Cardiac fibroblast (primary cell): ENCODE measurements at regions not wholly inside any gene's neighbourhood (a gene's known extent, or its start where the extent isn't known, plus 50 kb on each side); places are given as distances from the start of the nearest gene placed in this dataset.

Experiments used
- DNase-seq, 2 donors: peaks; one replicate each; pipeline versions ENCODE4 v3.0.0 to v3.0.0-alpha.2; 2010; ENCODE audit warnings: low read depth in 2 of 2
- H3K4me3 ChIP-seq, 2 donors: replicated peaks in 1 of 2; 1 replicate in 1 of 2; 2 replicates in 1 of 2; pipeline ENCODE4 v1.5.1; 2011; ENCODE audit warnings: low read depth in 2 of 2, low read length in 2 of 2, mild to moderate bottlenecking in 2 of 2, moderate library complexity in 1 of 2
- CTCF ChIP-seq: IDR thresholded peaks from one replicate; pipeline ENCODE4 v1.5.1; 2011; ENCODE audit warnings: low read depth, mild to moderate bottlenecking, low read length, inconsistent platforms

- no peak for DNase-seq
- no peak for TF ChIP-seq CTCF
- no peak overlapping the region for H3K4me3 ChIP-seq
Measured at GRCh38 chr3:180516368-180516767, 85.6 kb upstream of the TTC14 start.

GRCh38 chr3:180523040-180523439 is 78.9 kb upstream of the TTC14 start:
- H3K4me3 ChIP-seq, result no peak overlapping the region
- DNase-seq, result no peak
- TF ChIP-seq CTCF, result no peak

DNA sequence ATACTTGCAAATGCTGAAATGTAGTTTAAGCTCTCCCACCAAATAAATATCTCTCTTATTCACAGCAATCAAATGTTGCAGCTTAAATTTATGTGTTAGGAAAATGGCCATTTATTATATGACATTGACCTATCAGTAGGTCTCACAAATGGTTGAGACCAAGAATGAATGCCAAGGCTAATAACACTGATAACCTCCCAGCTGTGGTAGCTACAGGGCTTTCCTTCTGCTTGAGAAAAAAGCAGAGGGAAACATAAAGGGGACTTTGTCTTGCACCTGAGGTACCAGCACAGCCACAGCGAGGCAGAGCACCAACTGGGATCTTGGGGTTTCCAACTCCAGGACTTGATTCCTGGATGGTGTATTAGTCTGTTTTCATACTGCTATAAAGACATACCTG is 73.1 kb upstream of the TTC14 start:
- no peak for DNase-seq
- no peak overlapping the region for H3K4me3 ChIP-seq
- TF ChIP-seq CTCF, result no peak

GRCh38 chr3:180529778-180530177 is 72.2 kb upstream of the TTC14 start:
- TF ChIP-seq CTCF, result no peak

GRCh38 chr3:180530276-180530675 is 71.7 kb upstream of the TTC14 start:
- TF ChIP-seq CTCF, result no peak
- H3K4me3 ChIP-seq, result no peak overlapping the region

More at GRCh38 chr3:180529778-180530177, 72.2 kb upstream of the TTC14 start:
- DNase-seq, result no peak
- H3K4me3 ChIP-seq, result no peak overlapping the region

GRCh38 chr3:180531303-180532278 is 70.4 kb upstream of the TTC14 start:
- no peak for DNase-seq
- TF ChIP-seq CTCF, result no peak
- H3K4me3 ChIP-seq, result no peak overlapping the region

More at GRCh38 chr3:180530276-180530675, 71.7 kb upstream of the TTC14 start:
- DNase-seq, result no peak
